Fibroblast of gingiva (primary cell): ENCODE measurements at regions not wholly inside any gene's neighbourhood (a gene's known extent, or its start where the extent isn't known, plus 50 kb on each side); places are given as distances from the start of the nearest gene placed in this dataset.
"Not testable (repeated sequence)": the region's sequence is repeated elsewhere in the genome, so short reads cannot be mapped to it uniquely, and the experiment has no call there.

Source experiments
- DNase-seq: peaks from one replicate; pipeline ENCODE4 v3.0.0-alpha.2; 2011; ENCODE audit warnings: low read depth

- DNase-seq = no peak
These were observed 179.3 kb upstream of the B3GAT1 start for GRCh38 chr11:134591338-134591737.

DNA sequence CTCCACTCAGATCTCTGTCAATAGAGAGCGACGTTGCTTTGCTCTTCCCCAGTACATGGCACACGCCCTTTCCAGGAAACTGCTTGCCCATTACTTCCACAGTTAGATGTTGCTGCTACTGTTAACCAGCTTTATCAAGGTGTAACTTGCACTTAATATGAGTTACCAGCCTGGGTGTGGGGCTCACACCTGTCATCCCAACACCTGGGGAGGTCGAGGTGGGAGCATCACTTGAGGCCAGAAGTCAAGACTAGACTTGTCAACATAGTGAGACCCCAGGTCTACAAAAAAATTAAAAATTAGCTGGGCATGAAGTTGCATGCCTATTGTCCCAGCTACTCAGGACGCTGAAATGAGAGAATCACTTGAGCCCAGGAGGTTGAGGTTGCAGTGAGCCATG lies 177.1 kb upstream of the B3GAT1 start:
- no peak for DNase-seq

DNA sequence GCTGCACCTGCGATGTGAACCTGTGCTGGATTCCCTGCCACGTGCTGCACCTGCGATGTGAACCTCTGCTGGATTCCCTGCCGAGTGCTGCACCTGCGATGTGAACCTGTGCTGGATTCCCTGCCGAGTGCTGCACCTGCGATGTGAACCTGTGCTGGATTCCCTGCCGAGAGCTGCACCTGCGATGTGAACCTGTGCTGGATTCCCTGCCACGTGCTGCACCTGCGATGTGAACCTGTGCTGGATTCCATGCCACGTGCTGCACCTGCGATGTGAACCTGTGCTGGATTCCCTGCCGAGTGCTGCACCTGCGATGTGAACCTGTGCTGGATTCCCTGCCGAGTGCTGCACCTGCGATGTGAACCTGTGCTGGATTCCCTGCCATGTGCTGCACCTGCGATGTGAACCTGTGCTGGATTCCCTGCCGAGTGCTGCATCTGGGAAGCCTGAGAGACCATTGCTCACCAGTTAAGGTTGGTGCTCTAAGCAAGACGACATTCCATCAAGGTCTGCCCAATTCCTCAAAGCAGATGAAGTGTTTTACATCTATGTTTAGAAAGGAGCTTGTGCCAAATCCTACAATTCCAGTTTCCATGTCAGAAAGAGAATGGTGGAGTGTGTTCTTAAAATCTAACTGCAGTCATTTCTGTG lies 176.5 kb upstream of the B3GAT1 start:
- DNase-seq = not testable (repeated sequence)

- no peak for DNase-seq
These were observed 175.3 kb upstream of the B3GAT1 start for GRCh38 chr11:134587345-134587744.

DNA sequence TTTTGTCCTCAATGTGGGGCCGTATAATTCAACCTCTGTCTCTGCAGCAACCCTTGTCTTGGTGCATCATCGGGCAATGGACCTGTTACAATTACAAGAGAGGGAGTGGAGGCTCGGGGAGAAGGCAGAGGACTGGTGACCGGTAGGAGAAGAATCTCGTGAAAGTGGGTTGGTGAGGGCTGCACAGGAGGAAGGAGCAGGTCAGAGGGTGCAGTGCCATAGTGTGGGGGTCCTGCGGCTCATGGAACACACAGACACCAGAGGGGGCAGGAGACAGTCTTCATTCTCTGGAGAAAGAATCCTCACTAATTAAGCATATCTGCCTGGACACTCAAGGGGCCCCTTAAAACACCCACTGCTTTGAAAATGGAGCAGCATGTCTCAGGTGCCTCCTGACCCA lies 174.7 kb upstream of the B3GAT1 start:
- DNase-seq = no peak

DNA sequence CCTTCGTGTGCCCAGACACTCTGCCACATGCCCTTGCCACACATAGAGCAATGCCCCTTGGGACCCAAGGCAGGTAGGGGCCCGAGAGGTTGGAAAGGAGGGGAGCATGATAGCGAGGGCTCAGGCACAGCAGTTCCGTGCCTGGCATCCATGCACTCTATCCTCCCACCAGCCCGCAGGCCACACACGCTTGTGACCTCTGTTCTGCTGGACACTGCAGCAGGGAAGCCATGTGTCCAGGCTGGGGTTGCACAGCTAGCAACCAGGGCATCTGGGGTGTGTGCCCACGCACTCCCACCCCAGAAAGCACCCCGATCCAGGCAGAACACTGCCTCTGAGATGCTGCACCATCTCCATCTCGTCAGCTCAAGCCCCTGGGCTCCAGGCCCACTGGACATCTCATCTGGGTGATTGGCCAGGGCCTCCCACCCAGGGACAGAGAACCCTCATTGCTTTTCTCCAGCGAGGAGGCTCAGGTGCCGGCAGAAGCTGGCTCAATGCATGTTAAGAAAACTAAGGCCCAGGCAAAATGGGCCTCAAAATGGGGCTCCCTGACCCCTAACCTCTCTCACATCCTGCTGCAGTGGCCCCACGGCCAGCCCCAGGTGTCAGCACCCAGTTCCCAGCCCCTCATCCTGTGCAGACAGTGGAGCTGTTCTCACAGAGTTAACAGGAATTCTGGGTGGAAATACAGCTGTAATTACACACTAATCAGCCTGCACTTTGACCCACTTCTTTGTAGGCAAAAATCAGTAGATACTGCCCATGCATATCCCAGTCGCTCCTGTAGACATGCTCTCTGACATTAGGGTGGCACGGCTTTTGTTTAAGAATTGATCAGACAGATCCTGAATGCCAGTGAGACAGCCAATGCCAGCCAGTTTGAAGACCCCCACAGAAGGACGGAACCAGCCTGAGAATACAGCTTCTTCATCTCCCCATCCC lies 173.9 kb upstream of the B3GAT1 start:
- no peak for DNase-seq

GRCh38 chr11:134584706-134585445 lies 172.8 kb upstream of the B3GAT1 start:
- no peak for DNase-seq

DNA sequence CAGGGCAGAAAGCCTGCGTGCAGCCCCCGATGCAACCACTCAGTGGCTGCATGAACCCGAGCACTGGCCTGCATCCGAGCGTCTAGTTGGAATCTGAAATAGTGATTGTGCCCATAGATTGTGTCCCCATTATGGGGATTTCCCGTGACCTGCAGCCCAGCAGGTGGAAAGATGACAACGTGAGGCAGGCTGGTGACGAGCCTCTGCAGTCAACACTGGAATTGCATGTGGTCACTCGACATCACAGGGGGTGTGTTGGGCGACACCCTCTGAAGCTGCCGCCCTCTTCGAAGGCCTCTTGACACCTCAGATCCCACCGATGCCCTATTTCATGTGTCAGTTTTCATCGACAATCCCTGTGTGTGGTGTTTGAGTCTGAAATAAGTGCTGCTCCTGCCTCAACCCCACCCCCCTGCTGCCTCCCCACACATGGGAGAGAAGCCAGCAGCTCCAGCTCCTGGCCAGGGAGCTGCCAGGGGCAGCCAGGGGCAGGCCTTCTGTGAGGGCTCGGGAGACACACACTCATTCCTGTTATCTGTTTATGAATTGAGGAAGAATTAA lies 172.0 kb upstream of the B3GAT1 start:
- no peak for DNase-seq

DNA sequence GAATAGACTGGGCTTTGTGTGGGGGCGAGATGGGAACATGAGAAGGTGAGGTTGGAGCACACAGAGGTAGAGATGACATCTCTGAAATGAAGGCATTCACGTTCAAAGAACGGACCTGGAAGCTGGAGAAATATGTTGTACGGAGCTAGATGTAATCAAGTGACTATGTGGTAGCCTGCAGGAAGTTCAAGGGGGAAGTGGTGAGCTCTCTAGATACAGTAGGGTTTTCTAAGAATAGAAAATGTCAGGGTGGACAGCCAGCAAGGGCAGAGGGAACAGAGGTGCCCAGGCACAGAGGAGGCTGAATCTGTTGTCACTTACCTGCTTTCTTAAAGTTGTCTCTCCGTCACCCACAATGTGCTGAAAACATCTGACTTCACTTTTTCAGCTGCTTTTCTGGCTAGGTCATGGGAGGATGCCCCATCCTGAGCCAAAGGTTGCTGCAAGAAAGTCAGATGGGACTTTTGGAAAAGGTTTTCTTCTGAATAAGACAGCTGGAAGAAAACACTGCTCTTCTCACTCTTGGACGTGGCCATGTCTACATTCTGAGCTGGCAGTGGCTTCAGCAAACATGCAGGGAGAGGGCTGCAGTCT lies 171.5 kb upstream of the B3GAT1 start:
- DNase-seq = no peak

DNA sequence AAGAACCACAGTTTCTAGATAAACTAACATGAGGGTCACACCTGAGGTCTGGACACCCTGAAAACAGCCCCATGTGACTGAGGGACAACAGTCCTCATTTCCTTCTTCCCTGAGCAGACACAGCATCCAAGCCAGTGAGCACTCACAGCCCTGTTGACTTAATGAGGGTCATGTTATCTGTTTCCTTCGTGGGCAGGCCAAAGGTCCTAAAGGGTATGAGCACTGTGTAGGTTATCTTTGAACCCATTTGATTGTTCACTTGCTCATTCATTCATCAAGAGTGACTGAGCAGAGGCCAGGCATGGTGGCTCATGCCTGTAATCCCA lies 170.7 kb upstream of the B3GAT1 start:
- DNase-seq = no peak

- no peak for DNase-seq
These were observed 170.1 kb upstream of the B3GAT1 start for GRCh38 chr11:134581966-134582769.

- no peak for DNase-seq
These were observed 169.1 kb upstream of the B3GAT1 start for GRCh38 chr11:134581121-134581626.

- no peak for DNase-seq
These were observed 168.6 kb upstream of the B3GAT1 start for GRCh38 chr11:134580610-134580975.

- DNase-seq = no peak
These were observed 167.9 kb upstream of the B3GAT1 start for GRCh38 chr11:134579724-134580609.

GRCh38 chr11:134578807-134579723 lies 167.0 kb upstream of the B3GAT1 start:
- no peak for DNase-seq

- no peak for DNase-seq
These were observed 165.8 kb upstream of the B3GAT1 start for GRCh38 chr11:134577751-134578395.

- DNase-seq = no peak
These were observed 164.7 kb upstream of the B3GAT1 start for GRCh38 chr11:134576721-134577171.

DNA sequence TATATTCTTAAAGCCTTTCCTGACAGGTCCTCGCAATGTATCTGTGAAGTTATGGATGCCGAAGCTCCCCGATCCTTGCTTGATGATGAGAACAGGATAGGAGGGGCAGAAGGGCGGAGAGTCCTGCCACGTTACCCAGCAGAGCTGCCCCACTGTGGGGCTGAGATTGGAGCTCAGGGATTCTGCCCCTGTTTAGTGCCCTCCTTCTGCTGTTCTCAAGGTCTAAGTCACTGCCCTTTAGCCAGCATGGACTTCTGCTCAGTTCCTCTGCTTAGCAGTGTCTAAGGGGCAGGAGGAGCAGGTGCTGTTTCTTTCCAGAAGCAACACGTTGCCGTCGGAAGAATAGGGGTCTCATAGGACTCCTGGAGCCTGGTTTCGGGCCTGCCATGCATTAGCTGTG lies 164.2 kb upstream of the B3GAT1 start:
- DNase-seq = no peak
